ENCODE measurements at regions not wholly inside any gene's neighbourhood (a gene's known extent, or its start where the extent isn't known, plus 50 kb on each side); places are given as distances from the start of the nearest gene placed in this dataset.
A peak's percentile ranks its signal among the peaks of the same experiment; 100 is the strongest.

- no peak for DNase-seq (ENCODE audit: low spot score)
Measured at GRCh38 chr18:39770399-39770798, 2184.6 kb upstream of the PIK3C3 start.

GRCh38 chr18:39764873-39765272 is 2190.2 kb upstream of the PIK3C3 start:
- DNase-seq (ENCODE audit: low spot score) = no peak

GRCh38 chr18:39761273-39761672 is 2193.8 kb upstream of the PIK3C3 start:
- no peak for DNase-seq (ENCODE audit: low spot score)

GRCh38 chr18:39759926-39760325 is 2194.3 kb upstream of the CELF4 start:
- DNase-seq (ENCODE audit: low spot score) = no peak

- no peak for DNase-seq (ENCODE audit: low spot score)
Measured at GRCh38 chr18:39753178-39753577, 2187.6 kb upstream of the CELF4 start.

GRCh38 chr18:39752351-39752750 is 2186.8 kb upstream of the CELF4 start:
- DNase-seq (ENCODE audit: low spot score) = no peak

GRCh38 chr18:39751921-39752320 is 2186.3 kb upstream of the CELF4 start:
- no peak for DNase-seq (ENCODE audit: low spot score)

- DNase-seq (ENCODE audit: low spot score) = no peak
Measured at GRCh38 chr18:39751161-39751560, 2185.6 kb upstream of the CELF4 start.

- DNase-seq (ENCODE audit: low spot score) = no peak
Measured at GRCh38 chr18:39749154-39749553, 2183.6 kb upstream of the CELF4 start.

- no peak for DNase-seq (ENCODE audit: low spot score)
Measured at GRCh38 chr18:39748727-39749126, 2183.1 kb upstream of the CELF4 start.

- DNase-seq (ENCODE audit: low spot score) = no peak
Measured at GRCh38 chr18:39746201-39746600, 2180.6 kb upstream of the CELF4 start.

- DNase-seq (ENCODE audit: low spot score) = no peak
Measured at GRCh38 chr18:39743463-39743862, 2177.9 kb upstream of the CELF4 start.

GRCh38 chr18:39741755-39742466 is 2176.3 kb upstream of the CELF4 start:
- DNase-seq (ENCODE audit: low spot score) = peak; percentile 27

GRCh38 chr18:39737869-39738268 is 2172.3 kb upstream of the CELF4 start:
- DNase-seq (ENCODE audit: low spot score) = no peak

- no peak for DNase-seq (ENCODE audit: low spot score)
Measured at GRCh38 chr18:39732918-39733317, 2167.3 kb upstream of the CELF4 start.

GRCh38 chr18:39730606-39731005 is 2165.0 kb upstream of the CELF4 start:
- DNase-seq (ENCODE audit: low spot score) = no peak

- no peak for DNase-seq (ENCODE audit: low spot score)
Measured at GRCh38 chr18:39724652-39725051, 2159.1 kb upstream of the CELF4 start.

- no peak for DNase-seq (ENCODE audit: low spot score)
Measured at GRCh38 chr18:39721712-39722111, 2156.1 kb upstream of the CELF4 start.

GRCh38 chr18:39713961-39714360 is 2148.4 kb upstream of the CELF4 start:
- DNase-seq (ENCODE audit: low spot score) = no peak

- DNase-seq (ENCODE audit: low spot score) = no peak
Measured at GRCh38 chr18:39711701-39712100, 2146.1 kb upstream of the CELF4 start.

GRCh38 chr18:39705362-39705761 is 2139.8 kb upstream of the CELF4 start:
- DNase-seq (ENCODE audit: low spot score) = no peak

- no peak for DNase-seq (ENCODE audit: low spot score)
Measured at GRCh38 chr18:39702888-39703287, 2137.3 kb upstream of the CELF4 start.

GRCh38 chr18:39701839-39702238 is 2136.2 kb upstream of the CELF4 start:
- peak; percentile 29 for DNase-seq (ENCODE audit: low spot score)
